Hematopoietic multipotent progenitor cell treated with erythropoietin and hydrocortisone succinate and interleukin-3 and kit ligand, for 8 days (in vitro differentiated cells): ENCODE measurements at regions not wholly inside any gene's neighbourhood (a gene's known extent, or its start where the extent isn't known, plus 50 kb on each side); places are given as distances from the start of the nearest gene placed in this dataset.
"Not testable (repeated sequence)": the region's sequence is repeated elsewhere in the genome, so short reads cannot be mapped to it uniquely, and the experiment has no call there.

Experiments
- DNase-seq: peaks from one replicate; pipeline ENCODE4 v3.0.0-alpha.2; 2015

GRCh38 chr3:28039829-28040228 is 201.6 kb upstream of the CMC1 start:
- DNase-seq: no peak

- no peak for DNase-seq
Measured at GRCh38 chr3:28042095-28042635, 199.3 kb upstream of the CMC1 start.

GRCh38 chr3:28042707-28043106 is 198.7 kb upstream of the CMC1 start:
- no peak for DNase-seq

- DNase-seq: no peak
Measured at GRCh38 chr3:28050120-28050519, 191.3 kb upstream of the CMC1 start.

- no peak for DNase-seq
Measured at GRCh38 chr3:28050885-28051284, 190.5 kb upstream of the CMC1 start.

GRCh38 chr3:28053759-28054158 is 187.7 kb upstream of the CMC1 start:
- DNase-seq: no peak

- DNase-seq: no peak
Measured at GRCh38 chr3:28056806-28057205, 184.6 kb upstream of the CMC1 start.

- no peak for DNase-seq
Measured at GRCh38 chr3:28057539-28057938, 183.9 kb upstream of the CMC1 start.

- DNase-seq: not testable (repeated sequence)
Measured at GRCh38 chr3:28059199-28059598, 182.2 kb upstream of the CMC1 start.

- no peak for DNase-seq
Measured at GRCh38 chr3:28066020-28066419, 175.4 kb upstream of the CMC1 start.

- DNase-seq: no peak
Measured at GRCh38 chr3:28067014-28067413, 174.4 kb upstream of the CMC1 start.

- no peak for DNase-seq
Measured at GRCh38 chr3:28068342-28068741, 173.1 kb upstream of the CMC1 start.

- no peak for DNase-seq
Measured at GRCh38 chr3:28069438-28069837, 172.0 kb upstream of the CMC1 start.

GRCh38 chr3:28076246-28076645 is 165.2 kb upstream of the CMC1 start:
- no peak for DNase-seq

- no peak for DNase-seq
Measured at GRCh38 chr3:28077572-28077971, 163.8 kb upstream of the CMC1 start.

- DNase-seq: no peak
Measured at GRCh38 chr3:28078536-28078935, 162.9 kb upstream of the CMC1 start.

- no peak for DNase-seq
Measured at GRCh38 chr3:28080716-28081115, 160.7 kb upstream of the CMC1 start.

- DNase-seq: no peak
Measured at GRCh38 chr3:28081533-28081947, 159.9 kb upstream of the CMC1 start.

GRCh38 chr3:28087591-28087990 is 153.8 kb upstream of the CMC1 start:
- DNase-seq: no peak

- no peak for DNase-seq
Measured at GRCh38 chr3:28088811-28089526, 152.4 kb upstream of the CMC1 start.

- DNase-seq: no peak
Measured at GRCh38 chr3:28089527-28089897, 151.9 kb upstream of the CMC1 start.

- no peak for DNase-seq
Measured at GRCh38 chr3:28099296-28099695, 142.1 kb upstream of the CMC1 start.

GRCh38 chr3:28101705-28102104 is 139.7 kb upstream of the CMC1 start:
- DNase-seq: no peak

- DNase-seq: no peak
Measured at GRCh38 chr3:28103861-28104260, 137.6 kb upstream of the CMC1 start.

- no peak for DNase-seq
Measured at GRCh38 chr3:28104896-28105534, 136.4 kb upstream of the CMC1 start.
